Stimulated activated memory B cell treated with anti-CD40 and anti-IgM and Interleukin-4, amounts not matched to agents 10 μg/mL and 1 μg/mL and 100 μg/mL, for 72 hours (primary cell): ENCODE measurements at regions not wholly inside any gene's neighbourhood (a gene's known extent, or its start where the extent isn't known, plus 50 kb on each side); places are given as distances from the start of the nearest gene placed in this dataset.
"Not testable (repeated sequence)": the region's sequence is repeated elsewhere in the genome, so short reads cannot be mapped to it uniquely, and the experiment has no call there.

Experiments
- ATAC-seq: fragments of 150-1000 bp; cut with Tn5 transposase; 2 replicates; pipeline ENCODE4 v1.10.0; 2021
- H3K27ac Mint-ChIP-seq: one replicate; pipeline ENCODE4 v1.8.0; 2022; ENCODE audit warnings: mild to moderate bottlenecking, mixed read lengths
- H3K27me3 Mint-ChIP-seq: one replicate; pipeline ENCODE4 v1.8.0; 2022; ENCODE audit warnings: mixed read lengths
- H3K36me3 Mint-ChIP-seq: one replicate; pipeline ENCODE4 v1.8.0; 2022; ENCODE audit warnings: mixed read lengths
- H3K4me1 Mint-ChIP-seq: one replicate; pipeline ENCODE4 v1.8.0; 2022; ENCODE audit warnings: mixed read lengths
- H3K4me3 Mint-ChIP-seq: one replicate; pipeline ENCODE4 v1.8.0; 2022; ENCODE audit warnings: mild to moderate bottlenecking, moderate library complexity, mixed read lengths
- H3K9me3 Mint-ChIP-seq: one replicate; pipeline ENCODE4 v1.8.0; 2022; ENCODE audit warnings: mixed read lengths

DNA sequence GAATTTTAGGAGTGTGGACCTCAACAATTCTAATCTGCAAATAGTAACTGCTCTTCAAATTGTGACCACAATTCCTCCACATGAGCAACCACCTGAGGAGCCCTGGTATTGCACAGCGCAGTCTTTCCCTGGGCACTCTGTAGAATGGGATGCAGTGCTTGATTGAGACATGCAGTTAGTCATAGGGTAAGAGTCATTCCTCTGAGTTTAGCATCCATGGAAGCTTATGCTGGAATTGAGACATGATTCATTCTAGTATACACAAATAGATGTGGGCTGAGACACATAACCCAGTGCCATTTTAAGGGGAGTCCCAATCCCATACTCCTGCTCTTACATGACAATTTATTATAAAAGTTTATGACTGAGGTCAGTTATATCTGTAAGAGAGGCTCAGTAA lies 582.3 kb upstream of the CNTNAP2 start:
- Mint-ChIP-seq H3K9me3 (no peaks in the 10 kb centered on the region), H3K36me3 (no peaks in the 10 kb centered on the region), H3K4me1 (no peaks in the 10 kb centered on the region), H3K27ac (no peak overlapping the region), H3K27me3 (no peaks in the 10 kb centered on the region), H3K4me3 (no peak overlapping the region)
- no peak for ATAC-seq

DNA sequence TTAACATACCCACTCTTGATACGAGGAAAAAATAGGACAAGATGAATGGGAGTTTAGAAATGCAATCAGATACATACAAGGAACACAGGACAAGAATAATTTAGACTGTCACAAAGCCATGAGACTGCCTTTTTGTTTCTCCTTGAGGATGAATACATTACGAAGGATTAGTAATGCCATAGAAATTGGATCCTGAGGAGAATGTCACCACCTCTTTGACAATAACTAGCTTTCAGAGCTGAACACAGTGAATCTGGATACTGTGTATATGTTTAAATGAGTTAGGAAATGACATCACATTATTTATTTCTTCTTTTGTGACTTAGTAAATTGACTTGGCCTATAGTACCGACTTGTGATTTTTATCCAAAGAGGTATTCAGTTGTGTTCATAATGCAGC lies 596.3 kb upstream of the CNTNAP2 start:
- no peaks in the 10 kb centered on the region for H3K36me3 Mint-ChIP-seq
- no peak overlapping the region for H3K4me3 Mint-ChIP-seq
- H3K9me3 Mint-ChIP-seq, result no peaks in the 10 kb centered on the region
- no peak for ATAC-seq
- no peak overlapping the region for H3K27ac Mint-ChIP-seq
- H3K4me1 Mint-ChIP-seq, result no peaks in the 10 kb centered on the region
- no peaks in the 10 kb centered on the region for H3K27me3 Mint-ChIP-seq

DNA sequence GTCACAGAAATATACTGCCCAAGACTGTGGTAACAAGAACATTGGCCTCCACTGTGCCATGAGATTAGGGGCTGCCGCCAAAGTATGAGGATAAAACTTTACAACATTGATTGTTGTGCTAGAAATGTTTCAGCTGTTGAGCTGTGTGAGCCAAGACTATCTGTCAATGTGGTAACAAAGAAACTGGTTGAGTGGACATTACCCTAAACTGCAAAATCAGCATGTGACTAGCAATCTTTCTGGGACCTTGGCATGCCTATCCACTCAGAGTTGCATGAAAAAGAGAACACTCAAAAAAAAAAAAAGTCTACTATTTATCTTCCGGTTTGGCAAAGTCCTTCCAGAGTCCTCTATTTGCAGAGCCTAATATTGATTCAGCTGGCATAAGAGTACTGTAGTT lies 605.6 kb upstream of the CNTNAP2 start:
- peaks cover 3% of the 10 kb centered on the region for H3K9me3 Mint-ChIP-seq
- no peaks in the 10 kb centered on the region for H3K36me3 Mint-ChIP-seq
- H3K27me3 Mint-ChIP-seq, result no peaks in the 10 kb centered on the region
- no peaks in the 10 kb centered on the region for H3K4me1 Mint-ChIP-seq
- ATAC-seq, result no peak
- H3K4me3 Mint-ChIP-seq, result no peak overlapping the region
- no peak overlapping the region for H3K27ac Mint-ChIP-seq

DNA sequence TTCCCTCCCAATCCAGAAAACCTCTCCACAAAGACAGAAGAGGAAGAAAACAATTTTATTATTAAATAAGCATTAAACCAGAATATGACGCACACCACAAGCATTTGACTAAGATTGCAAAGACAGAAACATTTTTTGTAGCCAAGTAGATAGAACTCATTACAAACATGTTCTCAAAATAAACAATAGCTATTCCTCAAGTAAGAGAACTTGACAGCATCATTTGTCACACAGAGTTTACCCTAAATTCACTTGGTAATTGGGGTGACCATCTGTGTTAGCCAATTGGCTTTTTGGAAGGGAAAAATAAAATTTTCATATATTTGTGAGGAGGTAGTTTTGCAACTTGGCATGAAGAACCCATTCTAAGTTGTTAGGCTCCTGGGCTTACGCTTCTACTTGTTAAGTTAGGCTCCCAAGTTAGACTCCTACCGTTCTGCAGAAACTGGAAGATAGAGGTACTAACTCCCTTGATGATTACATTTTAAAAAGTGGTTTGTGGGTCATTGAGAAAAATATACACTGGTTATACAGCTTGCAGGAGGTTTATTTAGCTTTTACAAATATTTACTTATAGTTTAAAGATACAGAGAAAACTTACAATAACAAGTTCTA lies 618.6 kb upstream of the CNTNAP2 start:
- no peak for ATAC-seq
- no peak overlapping the region for H3K27ac Mint-ChIP-seq
- H3K9me3 Mint-ChIP-seq, result peaks cover 9% of the 10 kb centered on the region
- no peaks in the 10 kb centered on the region for H3K4me1 Mint-ChIP-seq
- H3K27me3 Mint-ChIP-seq, result no peaks in the 10 kb centered on the region
- H3K36me3 Mint-ChIP-seq, result no peaks in the 10 kb centered on the region
- H3K4me3 Mint-ChIP-seq, result no peak overlapping the region

DNA sequence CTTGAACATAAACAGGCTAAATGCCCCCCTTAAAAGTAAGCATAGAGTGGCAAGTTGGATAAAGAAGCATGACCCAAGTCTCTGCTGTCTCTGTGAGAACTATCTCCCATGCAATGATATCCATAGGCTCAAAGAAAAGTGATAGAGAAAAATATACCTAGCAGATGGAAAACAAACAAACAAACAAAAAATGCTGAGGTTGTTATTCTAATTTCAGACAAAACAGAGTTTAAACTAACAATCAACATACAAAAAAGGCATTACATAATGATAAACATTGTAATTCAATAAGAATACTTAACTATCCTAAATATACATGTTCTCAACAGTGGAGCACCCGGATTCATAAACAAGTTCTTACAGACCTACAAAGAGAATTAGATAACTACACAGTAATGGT lies 626.2 kb upstream of the CNTNAP2 start:
- no peak overlapping the region for H3K4me3 Mint-ChIP-seq
- H3K27ac Mint-ChIP-seq, result no peak overlapping the region
- ATAC-seq, result no peak
- H3K4me1 Mint-ChIP-seq, result no peaks in the 10 kb centered on the region
- H3K36me3 Mint-ChIP-seq, result no peaks in the 10 kb centered on the region
- H3K9me3 Mint-ChIP-seq, result peaks cover 21% of the 10 kb centered on the region
- no peaks in the 10 kb centered on the region for H3K27me3 Mint-ChIP-seq

DNA sequence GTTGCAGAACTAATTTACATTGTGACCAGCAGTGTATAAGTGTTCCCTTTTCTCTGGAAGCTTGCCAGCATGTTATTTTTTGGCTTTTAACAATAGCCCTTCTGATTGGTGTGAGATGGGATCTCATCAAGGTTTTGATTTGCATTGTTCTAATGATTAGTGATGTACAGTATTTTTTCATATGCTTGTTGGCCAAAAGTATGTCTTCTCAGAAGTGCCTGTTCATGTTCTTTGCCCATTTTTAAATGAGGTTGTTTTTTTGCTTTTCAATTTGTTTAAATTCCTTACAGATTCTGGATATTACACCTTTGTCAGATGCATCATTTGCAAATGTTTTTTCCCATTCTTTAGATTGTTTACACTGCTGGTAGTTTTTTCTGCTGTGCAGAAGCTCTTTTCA lies 627.0 kb upstream of the CNTNAP2 start:
- ATAC-seq, result no peak
- Mint-ChIP-seq H3K27me3 (no peaks in the 10 kb centered on the region), H3K4me1 (no peaks in the 10 kb centered on the region)

DNA sequence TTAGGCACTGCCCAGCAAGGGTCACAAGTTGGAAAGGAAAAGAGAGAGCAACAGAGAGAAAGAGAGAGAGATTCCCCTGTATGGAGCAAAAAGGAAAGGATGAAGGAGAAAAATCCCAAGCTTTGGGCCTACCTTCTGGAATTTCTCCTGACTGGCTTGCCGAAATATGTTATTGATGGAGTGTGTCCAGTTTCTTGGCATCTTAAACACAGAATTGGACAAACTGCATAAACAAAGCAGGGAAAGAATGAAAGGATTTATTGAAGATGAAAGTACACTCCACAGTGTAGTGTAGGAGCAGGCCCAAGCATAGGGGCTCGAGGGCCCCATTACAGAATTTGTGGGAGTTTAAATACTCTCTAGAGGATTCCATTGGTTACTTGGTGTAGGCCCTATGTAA lies 627.8 kb upstream of the CNTNAP2 start:
- H3K9me3 Mint-ChIP-seq, result peaks cover 16% of the 10 kb centered on the region
- H3K36me3 Mint-ChIP-seq, result no peaks in the 10 kb centered on the region
- no peaks in the 10 kb centered on the region for H3K27me3 Mint-ChIP-seq
- ATAC-seq, result no peak
- H3K27ac Mint-ChIP-seq, result no peak overlapping the region
- no peak overlapping the region for H3K4me3 Mint-ChIP-seq
- no peaks in the 10 kb centered on the region for H3K4me1 Mint-ChIP-seq

More for the DNA sequence above, 627.0 kb upstream of the CNTNAP2 start:
- Mint-ChIP-seq H3K27ac (no peak overlapping the region), H3K36me3 (no peaks in the 10 kb centered on the region), H3K9me3 (peaks cover 20% of the 10 kb centered on the region), H3K4me3 (no peak overlapping the region)

DNA sequence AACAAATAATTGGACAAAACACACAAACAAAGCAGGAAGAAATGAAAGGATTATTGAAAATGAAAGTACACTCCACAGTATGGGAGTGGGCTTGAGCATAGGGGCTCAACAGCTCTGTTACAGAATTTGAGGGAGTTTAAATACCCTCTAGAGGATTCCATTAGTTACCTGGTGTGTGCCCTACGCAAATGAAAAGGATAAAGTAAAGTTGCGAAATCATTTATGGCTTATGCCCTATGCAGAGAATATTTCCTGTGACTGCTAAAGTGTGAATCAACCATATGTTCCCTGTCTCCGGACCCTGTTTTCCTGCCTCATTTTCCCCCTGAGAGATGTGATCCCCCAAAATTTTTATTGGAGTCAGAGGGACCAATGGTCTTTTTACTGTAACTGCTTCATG lies 634.6 kb upstream of the CNTNAP2 start:
- no peak for ATAC-seq
- Mint-ChIP-seq H3K4me1 (no peaks in the 10 kb centered on the region), H3K4me3 (no peak overlapping the region), H3K27ac (no peak overlapping the region), H3K27me3 (no peaks in the 10 kb centered on the region), H3K9me3 (no peaks in the 10 kb centered on the region), H3K36me3 (no peaks in the 10 kb centered on the region)

DNA sequence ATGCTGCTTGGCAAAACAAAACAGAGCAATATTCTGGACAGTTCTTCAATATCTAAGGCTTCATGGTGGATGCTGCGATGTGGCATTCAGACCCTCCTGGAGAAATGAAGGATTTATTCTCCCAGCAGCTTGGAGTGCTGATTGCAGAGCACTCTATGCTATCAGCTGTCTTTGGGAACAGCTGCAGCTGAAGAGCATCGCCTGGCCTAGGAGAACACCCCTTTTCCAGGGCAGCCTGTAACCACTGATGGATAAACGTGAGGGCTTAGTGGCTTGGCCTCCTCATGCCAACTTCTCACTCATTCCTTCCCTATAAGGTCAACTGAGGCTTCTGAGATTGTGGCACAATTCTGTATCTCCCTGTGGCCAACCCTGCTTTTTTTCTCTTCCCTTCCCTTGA lies 638.1 kb upstream of the CNTNAP2 start:
- H3K4me1 Mint-ChIP-seq, result no peaks in the 10 kb centered on the region
- no peaks in the 10 kb centered on the region for H3K36me3 Mint-ChIP-seq
- no peaks in the 10 kb centered on the region for H3K27me3 Mint-ChIP-seq
- ATAC-seq, result no peak
- no peak overlapping the region for H3K27ac Mint-ChIP-seq
- H3K9me3 Mint-ChIP-seq, result peaks cover 6% of the 10 kb centered on the region
- no peak overlapping the region for H3K4me3 Mint-ChIP-seq

DNA sequence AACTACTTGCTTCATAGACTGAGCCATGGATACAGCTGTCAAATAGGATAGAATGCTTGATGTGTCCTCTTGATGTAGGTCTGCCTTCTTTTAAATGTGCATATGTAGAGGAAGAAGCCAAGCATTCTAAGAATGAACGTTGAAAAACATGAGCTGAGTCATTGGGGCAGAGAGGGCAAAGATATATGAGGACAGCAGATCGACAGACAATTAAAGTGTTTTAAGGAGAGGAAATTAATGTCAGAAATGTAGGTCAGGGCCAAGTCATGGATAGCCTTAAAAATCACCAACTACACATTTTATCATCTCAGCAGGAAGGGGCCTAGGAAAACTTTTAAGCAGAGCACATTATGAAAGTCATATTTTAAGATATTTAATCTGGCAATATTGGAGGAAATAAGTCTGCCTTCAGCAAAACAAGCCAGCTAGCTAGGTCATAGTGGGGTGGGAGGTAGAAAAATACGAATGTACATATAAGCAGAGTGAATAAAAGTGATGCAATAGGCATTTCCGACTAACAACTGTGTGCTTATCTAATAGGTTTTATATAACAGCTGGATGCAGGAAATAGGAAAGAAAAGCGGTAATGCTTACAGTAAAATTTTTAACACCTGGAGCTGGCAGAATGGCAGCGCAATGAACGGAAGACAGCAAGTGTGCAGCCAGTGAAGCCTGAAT lies 638.3 kb upstream of the TPK1 start:
- H3K4me1 Mint-ChIP-seq, result no peaks in the 10 kb centered on the region
- ATAC-seq, result no peak

DNA sequence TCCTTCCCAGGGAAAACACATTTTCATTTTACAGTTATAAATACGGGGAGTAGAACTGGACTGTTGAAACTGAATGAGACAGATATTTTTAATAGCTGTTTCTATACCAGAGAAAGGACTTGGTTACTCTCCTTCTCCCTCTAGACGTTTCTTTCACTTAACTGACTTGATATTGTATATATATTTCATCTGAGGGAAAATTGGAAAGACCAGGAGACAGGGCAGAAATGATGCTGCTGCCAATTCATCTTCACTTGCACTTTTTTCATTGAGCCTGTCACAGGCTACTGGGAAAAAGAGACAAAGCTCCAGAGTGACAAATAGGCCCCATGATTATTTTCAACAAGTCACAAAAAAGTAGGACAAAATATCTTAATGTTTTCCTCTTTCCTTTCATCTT lies 636.0 kb upstream of the TPK1 start:
- Mint-ChIP-seq H3K27me3 (no peaks in the 10 kb centered on the region), H3K9me3 (peaks cover 6% of the 10 kb centered on the region), H3K4me3 (no peak overlapping the region), H3K4me1 (no peaks in the 10 kb centered on the region), H3K36me3 (no peaks in the 10 kb centered on the region), H3K27ac (no peak overlapping the region)
- no peak for ATAC-seq

More for the DNA sequence above, 638.3 kb upstream of the TPK1 start:
- H3K4me3 Mint-ChIP-seq, result no peak overlapping the region
- no peak overlapping the region for H3K27ac Mint-ChIP-seq
- H3K9me3 Mint-ChIP-seq, result peaks cover 6% of the 10 kb centered on the region
- no peaks in the 10 kb centered on the region for H3K36me3 Mint-ChIP-seq
- no peaks in the 10 kb centered on the region for H3K27me3 Mint-ChIP-seq

DNA sequence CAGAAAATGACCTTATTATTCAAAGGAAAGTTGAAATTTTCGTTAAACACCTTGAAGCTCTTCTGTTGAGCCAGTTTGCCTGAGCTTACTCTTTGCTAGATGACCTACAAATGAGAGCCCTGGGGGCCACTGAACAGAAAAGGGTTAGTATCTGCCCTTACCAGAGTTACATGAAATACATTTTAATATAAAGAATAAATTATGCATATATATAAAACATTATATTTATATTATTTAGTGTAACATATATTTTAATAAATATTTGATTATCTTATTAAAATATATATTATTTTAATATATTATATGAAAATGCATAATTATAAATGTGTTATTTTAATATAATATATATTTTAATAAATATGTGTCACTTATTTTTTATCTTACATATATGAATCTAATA lies 628.4 kb upstream of the TPK1 start:
- H3K4me1 Mint-ChIP-seq, result no peaks in the 10 kb centered on the region
- no peaks in the 10 kb centered on the region for H3K36me3 Mint-ChIP-seq
- no peaks in the 10 kb centered on the region for H3K9me3 Mint-ChIP-seq
- no peak overlapping the region for H3K27ac Mint-ChIP-seq
- no peak for ATAC-seq
- H3K27me3 Mint-ChIP-seq, result no peaks in the 10 kb centered on the region
- no peak overlapping the region for H3K4me3 Mint-ChIP-seq

DNA sequence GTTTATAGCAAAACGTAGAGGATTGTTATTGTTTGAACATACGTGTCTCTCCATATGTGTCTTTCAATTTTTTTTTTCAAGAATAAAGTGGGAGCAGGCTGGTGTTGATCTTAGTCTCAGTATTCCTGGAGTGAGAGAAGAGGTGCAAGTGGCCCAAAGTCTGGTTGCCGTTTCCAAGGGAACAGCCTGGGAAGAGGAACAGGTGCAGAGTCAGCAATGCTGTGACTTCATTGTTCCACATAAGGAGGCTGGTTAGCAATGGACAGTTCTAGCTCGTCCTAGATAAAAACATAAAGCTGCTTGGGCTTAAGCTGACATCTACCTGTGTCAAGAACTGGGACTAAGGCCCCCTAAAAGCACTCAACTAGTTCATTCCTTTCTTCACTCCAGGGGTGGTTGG lies 626.6 kb upstream of the TPK1 start:
- Mint-ChIP-seq H3K9me3 (no peaks in the 10 kb centered on the region), H3K4me3 (no peak overlapping the region), H3K27me3 (no peaks in the 10 kb centered on the region), H3K36me3 (no peaks in the 10 kb centered on the region), H3K4me1 (no peaks in the 10 kb centered on the region), H3K27ac (no peak overlapping the region)
- peak; percentile 16 for ATAC-seq

DNA sequence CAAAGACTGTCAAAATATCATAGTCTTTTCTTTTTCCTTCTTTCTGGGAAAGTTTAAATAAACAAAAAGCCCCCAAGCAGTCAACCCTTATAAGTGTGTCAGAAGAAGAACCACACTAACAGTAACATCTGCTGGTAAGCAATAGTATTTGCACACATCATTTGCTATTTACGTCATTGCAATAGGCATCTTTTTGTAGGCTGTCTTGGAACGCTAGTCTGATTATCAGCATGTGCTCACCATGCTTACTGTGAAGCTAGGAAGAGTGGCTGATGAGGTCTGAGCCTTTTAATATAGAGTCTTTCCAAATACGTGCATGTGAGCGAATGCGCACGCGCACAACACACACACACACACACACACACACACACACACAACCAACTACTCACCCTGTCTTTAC lies 599.0 kb upstream of the TPK1 start:
- Mint-ChIP-seq H3K4me3 (no peak overlapping the region), H3K36me3 (no peaks in the 10 kb centered on the region), H3K27me3 (no peaks in the 10 kb centered on the region), H3K27ac (no peak overlapping the region), H3K9me3 (peaks cover 3% of the 10 kb centered on the region), H3K4me1 (no peaks in the 10 kb centered on the region)
- ATAC-seq, result no peak

DNA sequence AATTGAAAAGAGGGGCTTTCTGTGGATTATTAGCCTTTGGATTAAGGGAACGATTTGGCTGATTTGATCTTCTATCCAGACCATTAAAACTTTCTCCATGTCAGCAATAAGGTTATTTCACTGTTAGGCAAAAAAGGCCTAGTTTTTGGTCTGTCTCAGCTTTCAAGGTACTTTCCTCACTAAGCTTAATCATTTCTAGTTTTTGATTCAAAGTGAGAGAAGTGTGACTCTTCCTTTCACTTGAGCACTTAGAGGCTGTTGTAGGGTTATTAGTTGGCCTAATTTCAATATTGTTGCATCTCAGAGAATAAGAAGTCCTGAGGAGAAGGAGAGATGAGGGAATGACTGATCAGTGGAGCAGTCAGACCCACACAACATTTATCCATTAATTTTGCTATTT lies 596.0 kb upstream of the TPK1 start:
- no peak for ATAC-seq
- H3K9me3 Mint-ChIP-seq, result peaks cover 5% of the 10 kb centered on the region
- no peaks in the 10 kb centered on the region for H3K4me1 Mint-ChIP-seq
- H3K4me3 Mint-ChIP-seq, result no peak overlapping the region
- H3K27ac Mint-ChIP-seq, result no peak overlapping the region
- H3K36me3 Mint-ChIP-seq, result no peaks in the 10 kb centered on the region
- H3K27me3 Mint-ChIP-seq, result no peaks in the 10 kb centered on the region

DNA sequence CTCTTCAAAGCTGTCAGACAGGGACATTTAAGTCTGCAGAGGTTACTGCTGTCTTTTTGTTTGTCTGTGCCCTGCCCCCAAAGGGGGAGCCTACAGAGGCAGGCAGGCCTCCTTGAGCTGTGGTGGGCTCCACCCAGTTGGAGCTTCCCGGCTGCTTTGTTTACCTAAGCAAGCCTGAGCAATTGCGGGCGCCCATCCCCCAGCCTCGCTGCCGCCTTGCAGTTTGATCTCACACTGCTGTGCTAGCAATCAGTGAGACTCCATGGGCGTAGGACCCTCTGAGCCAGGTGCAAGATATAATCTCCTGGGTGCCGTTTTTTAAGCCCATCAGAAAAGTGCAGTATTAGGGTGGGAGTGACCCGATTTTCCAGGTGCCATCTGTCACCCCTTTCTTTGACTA lies 582.6 kb upstream of the TPK1 start:
- not testable (repeated sequence) for H3K27ac Mint-ChIP-seq, H3K4me3 Mint-ChIP-seq, ATAC-seq, H3K4me1 Mint-ChIP-seq, H3K27me3 Mint-ChIP-seq, H3K9me3 Mint-ChIP-seq, H3K36me3 Mint-ChIP-seq
